GM23338 (cell line): ENCODE measurements at regions not wholly inside any gene's neighbourhood (a gene's known extent, or its start where the extent isn't known, plus 50 kb on each side); places are given as distances from the start of the nearest gene placed in this dataset.

Source experiments
- ATAC-seq: fragments of 200-7000 bp; cut with Tn5 transposase; 3 replicates; pipeline ENCODE4 v1.9.1; 2020
- DNase-seq: peaks from one replicate; pipeline ENCODE4 v3.0.0-alpha.2; 2015; ENCODE audit warnings: low spot score
- H2AFZ ChIP-seq: fragments of 200-600 bp; sonication (generic); 2 replicates; pipeline ENCODE4 v1.8.0; 2016; ENCODE audit warnings: antibody characterized with exemption, mild to moderate bottlenecking, moderate library complexity
- H3F3A ChIP-seq: fragments of 200-600 bp; sonication (generic); replicated peaks from 2 replicates; pipeline ENCODE4 v1.8.0; 2017; ENCODE audit warnings: antibody characterized with exemption, mixed run types, low read depth
- H3K27ac ChIP-seq: fragments of 200-600 bp; sonication (generic); 2 replicates; pipeline ENCODE4 v1.6.1; 2016; ENCODE audit warnings: low read depth
- H3K27me3 ChIP-seq: fragments of 200-600 bp; sonication (generic); 2 replicates; pipeline ENCODE4 v1.8.0; 2016; ENCODE audit warnings: mild to moderate bottlenecking, mixed run types, moderate library complexity; ENCODE audit not compliant: insufficient read depth
- H3K36me3 ChIP-seq: fragments of 200-600 bp; sonication (generic); 2 replicates; pipeline ENCODE4 v1.8.0; 2016; ENCODE audit warnings: mild to moderate bottlenecking; ENCODE audit not compliant: insufficient read depth
- H3K4me1 ChIP-seq: fragments of 200-600 bp; sonication (generic); 2 replicates; pipeline ENCODE4 v1.8.0; 2016; ENCODE audit warnings: mild to moderate bottlenecking, moderate library complexity; ENCODE audit not compliant: insufficient read depth
- H3K4me2 ChIP-seq: fragments of 200-600 bp; sonication (generic); 2 replicates; pipeline ENCODE4 v1.7.1; 2017; ENCODE audit warnings: mixed run types
- H3K4me3 ChIP-seq: fragments of 200-600 bp; sonication (generic); 2 replicates; pipeline ENCODE4 v1.6.1; 2016; ENCODE audit warnings: mixed run types
- H3K79me2 ChIP-seq: fragments of 200-600 bp; sonication (generic); replicated peaks from 2 replicates; pipeline ENCODE4 v1.8.0; 2017; ENCODE audit warnings: mild to moderate bottlenecking; ENCODE audit not compliant: insufficient read depth
- H3K9me2 ChIP-seq: fragments of 200-600 bp; sonication (generic); 2 replicates; pipeline ENCODE4 v1.8.0; 2017; ENCODE audit not compliant: insufficient read depth
- H4K20me1 ChIP-seq: fragments of 200-600 bp; sonication (generic); replicated peaks from 2 replicates; pipeline ENCODE4 v1.8.0; 2017; ENCODE audit warnings: mild to moderate bottlenecking; ENCODE audit not compliant: insufficient read depth
- H3K27ac Mint-ChIP-seq: 2 replicates; pipeline ENCODE4 v1.8.0; 2020; ENCODE audit warnings: inconsistent platforms, mild to moderate bottlenecking, moderate library complexity, mixed read lengths
- H3K27me3 Mint-ChIP-seq: 3 replicates; pipeline ENCODE4 v1.8.0; 2022; ENCODE audit warnings: low read depth, mild to moderate bottlenecking, moderate library complexity, mixed read lengths, inconsistent platforms; ENCODE audit not compliant: insufficient read depth, poor library complexity
- H3K36me3 Mint-ChIP-seq: 3 replicates; pipeline ENCODE4 v1.8.0; 2021; ENCODE audit warnings: low read depth, mild to moderate bottlenecking, inconsistent platforms, moderate library complexity, mixed read lengths
- H3K4me1 Mint-ChIP-seq: 3 replicates; pipeline ENCODE4 v1.8.0; 2020; ENCODE audit warnings: mild to moderate bottlenecking, inconsistent platforms, mixed read lengths
- H3K4me3 Mint-ChIP-seq: 3 replicates; pipeline ENCODE4 v1.8.0; 2021; ENCODE audit warnings: moderate library complexity, mild to moderate bottlenecking, inconsistent platforms, mixed read lengths
- H3K9me3 Mint-ChIP-seq: 3 replicates; pipeline ENCODE4 v1.8.0; 2020; ENCODE audit warnings: moderate library complexity, mild to moderate bottlenecking, inconsistent platforms, mixed read lengths
- CREB1 ChIP-seq: fragments of 250-450 bp; sonication (Bioruptor Pico); IDR thresholded peaks from 2 replicates; pipeline ENCODE4 v1.5.0; 2020; ENCODE audit warnings: low read depth, mild to moderate bottlenecking, moderate library complexity
- CTCF ChIP-seq, 2 experiments: fragments of 200-600 bp in 1 of 2; sonication (generic) in 1 of 2; conservative IDR thresholded peaks; 2 replicates each; pipeline versions ENCODE4 v1.5.1 to v1.6.1; 2016 to 2017; ENCODE audit warnings: antibody characterized with exemption in 2 of 2, low read depth in 2 of 2, mild to moderate bottlenecking in 2 of 2, moderate library complexity in 1 of 2
- ETS1 ChIP-seq: IDR thresholded peaks from 2 replicates; pipeline ENCODE4 v1.6.1; 2016; ENCODE audit warnings: antibody characterized with exemption
- EZH2 ChIP-seq: fragments of 200-600 bp; sonication (generic); IDR thresholded peaks from one replicate; pipeline ENCODE4 v1.8.0; 2017; ENCODE audit warnings: antibody characterized with exemption, mild to moderate bottlenecking, low read depth; ENCODE audit not compliant: unreplicated experiment
- EZH2phosphoT487 ChIP-seq: fragments of 200-600 bp; sonication (generic); IDR thresholded peaks from one replicate; pipeline ENCODE4 v1.8.1; 2018; ENCODE audit warnings: antibody characterized with exemption; ENCODE audit not compliant: unreplicated experiment
- JUNB ChIP-seq: IDR thresholded peaks from one replicate; pipeline ENCODE4 v1.6.1; 2016; ENCODE audit warnings: antibody characterized with exemption; ENCODE audit not compliant: unreplicated experiment
- POLR2AphosphoS5 ChIP-seq: IDR thresholded peaks from 2 replicates; pipeline ENCODE4 v1.6.1; 2016; ENCODE audit warnings: antibody characterized with exemption, low read depth
- REST ChIP-seq: IDR thresholded peaks from one replicate; pipeline ENCODE4 v1.6.1; 2018; ENCODE audit warnings: antibody characterized with exemption; ENCODE audit not compliant: unreplicated experiment
- STAT1 ChIP-seq: IDR thresholded peaks from one replicate; pipeline ENCODE4 v1.6.1; 2016; ENCODE audit warnings: antibody characterized with exemption; ENCODE audit not compliant: unreplicated experiment
- ZNF114 ChIP-seq: fragments of 250-450 bp; sonication (Bioruptor Pico); IDR thresholded peaks from 2 replicates; pipeline ENCODE4 v1.5.0; 2020; ENCODE audit warnings: mild to moderate bottlenecking, moderate library complexity

DNA sequence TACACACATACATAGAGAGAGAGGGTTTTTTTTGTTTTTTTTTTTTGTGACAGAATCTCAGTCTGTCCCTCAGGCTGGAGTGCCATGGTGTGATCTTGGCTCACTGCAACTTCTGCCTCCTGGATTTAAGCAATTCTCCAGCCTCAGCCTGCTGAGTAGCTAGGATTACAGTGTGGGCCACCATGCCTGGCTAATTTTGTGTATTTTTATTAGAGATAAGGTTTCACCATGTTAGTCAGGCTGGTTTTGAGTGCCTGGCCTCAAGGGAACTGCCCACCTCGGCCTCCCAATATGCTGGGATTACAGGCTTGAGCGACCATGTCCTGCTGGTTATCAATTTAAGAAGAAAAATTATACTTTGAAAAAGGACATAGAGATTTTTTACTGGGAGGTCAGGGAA lies 710.6 kb downstream of the SLC6A15 start (continued):
- TF ChIP-seq REST: no peak
- TF ChIP-seq CTCF (conservative IDR thresholded peaks at IDR 0.05; ENCODE audit: low read depth in 2 of 2): no peak
- TF ChIP-seq POLR2AphosphoS5: no peak

DNA sequence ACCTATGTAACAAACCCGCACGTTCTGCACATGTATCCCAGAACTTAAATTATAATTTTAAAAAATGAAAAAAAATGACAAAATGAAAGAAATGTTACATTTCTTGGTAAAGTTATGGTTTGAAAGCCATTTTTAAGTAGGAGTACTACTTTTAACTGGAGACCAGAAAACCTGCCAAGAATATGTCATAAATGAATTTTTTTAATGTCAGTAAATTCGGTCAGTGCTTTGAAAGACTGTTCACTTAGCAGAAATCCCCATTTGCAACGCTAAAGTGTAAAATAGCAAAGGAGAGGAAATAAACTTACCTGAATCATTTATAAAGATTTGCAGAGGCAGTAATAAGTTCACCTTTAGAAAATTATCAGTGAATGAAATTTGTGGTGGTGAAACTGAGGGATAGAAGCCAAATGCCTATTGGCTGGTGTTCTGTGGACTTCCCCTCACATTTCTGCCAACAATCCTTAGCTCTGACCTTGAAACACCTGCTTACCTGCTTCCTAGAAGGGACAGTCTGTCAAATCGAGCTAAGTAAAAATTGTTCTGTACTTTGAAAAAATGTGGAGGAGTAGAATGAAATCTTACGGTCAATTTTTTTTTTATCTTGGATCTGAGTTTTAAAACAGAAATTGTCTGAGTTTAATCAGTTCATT lies 714.2 kb downstream of the SLC6A15 start:
- no peaks in the 10 kb centered on the region for H3F3A ChIP-seq
- Mint-ChIP-seq H3K36me3 (0 out of 3 replicates have a peak, but pooled peaks cover 2% of the 10 kb centered on the region), H3K9me3 (peaks cover 18% of the 10 kb centered on the region; the same call in 2 of the 3 replicates), H3K27me3 (no peaks in the 10 kb centered on the region), H3K4me3 (no peak overlapping the region), H3K27ac (no peak overlapping the region), H3K4me1 (no peaks in the 10 kb centered on the region)
- H2AFZ ChIP-seq: no peak overlapping the region
- no peak overlapping the region for H3K4me3 ChIP-seq
- no peaks in the 10 kb centered on the region for H4K20me1 ChIP-seq
- DNase-seq (no peak), ATAC-seq (no peak)
- H3K27ac ChIP-seq: no peak overlapping the region
- no peaks in the 10 kb centered on the region for H3K36me3 ChIP-seq
- no peak overlapping the region for H3K4me2 ChIP-seq
- H3K79me2 ChIP-seq: no peaks in the 10 kb centered on the region
- no peaks in the 10 kb centered on the region for H3K27me3 ChIP-seq
- no peaks in the 10 kb centered on the region for H3K4me1 ChIP-seq
- 0 out of 2 replicates have a peak, but pooled peaks cover 7% of the 10 kb centered on the region for H3K9me2 ChIP-seq
- TF ChIP-seq POLR2AphosphoS5 (no peak), STAT1 (no peak), EZH2 (no peak), ETS1 (no peak), REST (no peak), CTCF (conservative IDR thresholded peaks at IDR 0.05; ENCODE audit: low read depth in 2 of 2) (no peak), EZH2phosphoT487 (no peak), ZNF114 (CRISPR knock-in tag) (no peak), CREB1 (CRISPR knock-in tag) (no peak), JUNB (no peak)
